ENCODE measurements at regions not wholly inside any gene's neighbourhood (a gene's known extent, or its start where the extent isn't known, plus 50 kb on each side); places are given as distances from the start of the nearest gene placed in this dataset.

DNA sequence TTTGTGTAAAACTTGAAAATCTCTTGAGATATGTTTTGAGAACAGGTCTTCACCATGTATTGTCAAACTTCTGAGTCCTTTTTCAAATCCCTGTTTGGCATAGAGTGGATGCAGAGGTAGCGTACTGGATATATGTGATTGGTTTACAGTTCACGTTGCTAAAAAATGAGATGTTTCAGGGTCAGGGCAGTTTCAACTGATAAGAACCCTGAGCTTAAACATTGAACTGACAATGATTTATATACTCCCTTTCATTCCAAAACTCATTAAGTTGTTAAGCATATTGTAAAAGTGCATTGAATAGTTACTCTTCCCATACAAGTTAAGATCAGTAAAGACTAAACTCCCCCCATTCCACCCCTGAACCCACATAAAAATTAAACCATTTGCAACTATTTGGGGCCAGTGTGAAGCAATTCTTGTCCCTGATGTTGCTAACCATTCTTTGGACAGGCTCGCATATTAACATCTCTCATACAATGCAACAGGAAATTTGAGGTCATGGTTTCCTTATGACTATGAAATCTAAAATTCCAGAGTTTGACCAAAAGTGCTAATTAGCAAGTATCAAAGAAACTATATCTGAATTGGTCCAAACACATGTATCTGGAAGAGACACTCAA, 470.9 kb upstream of the ACVR2A start:
- Histone ChIP-seq H3K36me3 (ENCODE audit: control insufficient read depth in 4 of 4, insufficient read depth in 4 of 4, low read length in 3 of 4) (no peaks in the 10 kb centered on the region), H3K27ac (ENCODE audit: insufficient read depth in 1 of 2, low read depth in 1 of 2, low read length in 2 of 2, poor library complexity in 1 of 2, severe bottlenecking in 2 of 2) (no peak overlapping the region), H3K4me1 (ENCODE audit: control extremely low read depth in 1 of 4, control insufficient read depth in 4 of 4, insufficient read depth in 4 of 4, low read length in 3 of 4) (peaks cover 0 to 4% (median 0%) of the 10 kb centered on the region in 4 experiments), H3K4me3 (ENCODE audit: control insufficient read depth in 1 of 7, extremely low read depth in 1 of 7, insufficient read depth in 4 of 7, low read depth in 2 of 7, low read length in 6 of 7) (no peak overlapping the region), H3K9me3 (ENCODE audit: control extremely low read depth in 1 of 5, control insufficient read depth in 4 of 5, insufficient read depth in 2 of 5, low read depth in 1 of 5, low read length in 4 of 5) (no peaks in the 10 kb centered on the region), H3K27me3 (replicated peaks in 2 of 5; ENCODE audit: control insufficient read depth in 4 of 5, insufficient read depth in 5 of 5, low read length in 4 of 5) (no peaks in the 10 kb centered on the region)
- DNase-seq = no peak
- ChIA-PET POLR2A (no interaction called here), CTCF (no interaction called here)
- WGBS (ENCODE audit: insufficient coverage) = 17% methylated on average over 1 of the region's 3 CpGs

DNA sequence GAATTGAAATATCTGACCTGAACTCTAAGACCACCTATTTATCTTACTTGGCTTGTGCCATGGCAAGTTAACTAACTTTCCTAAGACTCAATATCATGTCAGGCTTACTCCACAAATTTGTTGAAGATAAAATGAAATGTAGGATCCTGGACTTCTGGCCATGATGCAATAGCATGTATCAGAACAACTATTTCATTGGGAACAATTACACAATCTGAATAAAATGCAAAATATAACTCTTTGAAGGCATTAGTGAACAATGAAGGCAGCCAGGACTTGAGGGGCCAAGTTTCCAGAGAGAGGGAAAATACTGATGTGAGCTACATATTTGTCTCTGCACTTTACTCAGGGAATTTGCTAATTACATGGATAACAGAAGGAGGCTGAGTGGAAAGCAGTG, 476.5 kb upstream of the ACVR2A start:
- no peaks in the 10 kb centered on the region for H3K36me3 ChIP-seq (ENCODE audit: control insufficient read depth in 4 of 4, insufficient read depth in 4 of 4, low read length in 3 of 4)
- no peak for DNase-seq
- H3K27ac ChIP-seq (ENCODE audit: insufficient read depth in 1 of 2, low read depth in 1 of 2, low read length in 2 of 2, poor library complexity in 1 of 2, severe bottlenecking in 2 of 2) = no peak overlapping the region
- ChIA-PET POLR2A (no interaction called here), CTCF (no interaction called here)
- peaks cover 0 to 4% (median 0%) of the 10 kb centered on the region in 4 experiments for H3K4me1 ChIP-seq (ENCODE audit: control extremely low read depth in 1 of 4, control insufficient read depth in 4 of 4, insufficient read depth in 4 of 4, low read length in 3 of 4)
- no peak overlapping the region for H3K4me3 ChIP-seq (ENCODE audit: control insufficient read depth in 1 of 7, extremely low read depth in 1 of 7, insufficient read depth in 4 of 7, low read depth in 2 of 7, low read length in 6 of 7)
- no peaks in the 10 kb centered on the region for H3K9me3 ChIP-seq (ENCODE audit: control extremely low read depth in 1 of 5, control insufficient read depth in 4 of 5, insufficient read depth in 2 of 5, low read depth in 1 of 5, low read length in 4 of 5)
- H3K27me3 ChIP-seq (replicated peaks in 2 of 5; ENCODE audit: control insufficient read depth in 4 of 5, insufficient read depth in 5 of 5, low read length in 4 of 5) = no peaks in the 10 kb centered on the region

DNA sequence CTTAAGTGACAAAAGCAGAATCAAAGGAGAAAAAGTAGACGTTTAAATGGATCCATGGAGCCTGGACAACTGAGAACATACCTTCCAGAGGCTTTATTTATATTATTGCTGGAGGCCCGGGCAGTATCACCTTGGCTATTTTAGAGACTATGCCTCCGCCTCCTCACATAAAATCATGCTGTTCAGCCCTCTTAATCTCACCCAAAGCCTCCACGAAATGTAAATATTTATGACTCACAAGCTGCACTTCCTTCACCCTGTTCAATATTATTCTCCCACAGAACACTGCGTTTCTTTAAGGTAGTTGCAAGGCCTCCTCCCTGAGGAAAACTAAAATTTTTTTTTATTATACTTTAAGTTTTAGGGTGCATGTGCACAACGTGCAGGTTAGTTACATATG, 478.6 kb upstream of the ACVR2A start:
- ChIA-PET CTCF (no interaction called here), POLR2A (no interaction called here)
- no peaks in the 10 kb centered on the region for H3K36me3 ChIP-seq (ENCODE audit: control insufficient read depth in 4 of 4, insufficient read depth in 4 of 4, low read length in 3 of 4)

DNA sequence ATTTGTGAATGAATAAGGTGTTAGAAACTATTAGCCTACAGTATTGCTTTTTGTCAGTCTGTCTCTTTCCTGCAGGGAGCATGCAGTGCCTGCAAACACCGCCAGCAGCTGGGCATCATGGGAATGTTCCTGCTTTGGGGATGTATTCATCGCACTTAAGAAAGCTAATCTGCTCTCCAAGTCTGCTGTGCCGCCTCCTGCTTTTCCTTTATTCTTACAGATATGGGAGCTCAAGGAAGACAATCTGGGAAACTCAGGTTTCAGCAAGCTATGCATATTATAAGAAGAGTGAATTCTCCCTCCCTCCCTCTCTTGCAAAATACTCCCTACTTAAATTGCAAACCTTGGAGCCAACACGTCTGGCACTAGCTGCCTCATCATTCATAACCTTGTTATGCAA, 479.2 kb upstream of the ACVR2A start:
- Histone ChIP-seq H3K27me3 (replicated peaks in 2 of 5; ENCODE audit: control insufficient read depth in 4 of 5, insufficient read depth in 5 of 5, low read length in 4 of 5) (no peaks in the 10 kb centered on the region), H3K36me3 (ENCODE audit: control insufficient read depth in 4 of 4, insufficient read depth in 4 of 4, low read length in 3 of 4) (no peaks in the 10 kb centered on the region), H3K9me3 (ENCODE audit: control extremely low read depth in 1 of 5, control insufficient read depth in 4 of 5, insufficient read depth in 2 of 5, low read depth in 1 of 5, low read length in 4 of 5) (no peaks in the 10 kb centered on the region), H3K27ac (ENCODE audit: insufficient read depth in 1 of 2, low read depth in 1 of 2, low read length in 2 of 2, poor library complexity in 1 of 2, severe bottlenecking in 2 of 2) (no peak overlapping the region), H3K4me1 (ENCODE audit: control extremely low read depth in 1 of 4, control insufficient read depth in 4 of 4, insufficient read depth in 4 of 4, low read length in 3 of 4) (peaks cover 0 to 4% (median 0%) of the 10 kb centered on the region in 4 experiments), H3K4me3 (ENCODE audit: control insufficient read depth in 1 of 7, extremely low read depth in 1 of 7, insufficient read depth in 4 of 7, low read depth in 2 of 7, low read length in 6 of 7) (no peak overlapping the region)
- no peak for DNase-seq
- ChIA-PET POLR2A (no interaction called here), CTCF (no interaction called here)
- 100% methylated on average over 1 of the region's 4 CpGs for WGBS (ENCODE audit: insufficient coverage)

More for the DNA sequence above, 478.6 kb upstream of the ACVR2A start:
- Histone ChIP-seq H3K27ac (ENCODE audit: insufficient read depth in 1 of 2, low read depth in 1 of 2, low read length in 2 of 2, poor library complexity in 1 of 2, severe bottlenecking in 2 of 2) (no peak overlapping the region), H3K4me3 (ENCODE audit: control insufficient read depth in 1 of 7, extremely low read depth in 1 of 7, insufficient read depth in 4 of 7, low read depth in 2 of 7, low read length in 6 of 7) (no peak overlapping the region), H3K4me1 (ENCODE audit: control extremely low read depth in 1 of 4, control insufficient read depth in 4 of 4, insufficient read depth in 4 of 4, low read length in 3 of 4) (peaks cover 0 to 4% (median 0%) of the 10 kb centered on the region in 4 experiments), H3K9me3 (ENCODE audit: control extremely low read depth in 1 of 5, control insufficient read depth in 4 of 5, insufficient read depth in 2 of 5, low read depth in 1 of 5, low read length in 4 of 5) (no peaks in the 10 kb centered on the region), H3K27me3 (replicated peaks in 2 of 5; ENCODE audit: control insufficient read depth in 4 of 5, insufficient read depth in 5 of 5, low read length in 4 of 5) (no peaks in the 10 kb centered on the region)
- 100% methylated on average over 4 of the region's 6 CpGs for WGBS (ENCODE audit: insufficient coverage)
- DNase-seq = no peak

DNA sequence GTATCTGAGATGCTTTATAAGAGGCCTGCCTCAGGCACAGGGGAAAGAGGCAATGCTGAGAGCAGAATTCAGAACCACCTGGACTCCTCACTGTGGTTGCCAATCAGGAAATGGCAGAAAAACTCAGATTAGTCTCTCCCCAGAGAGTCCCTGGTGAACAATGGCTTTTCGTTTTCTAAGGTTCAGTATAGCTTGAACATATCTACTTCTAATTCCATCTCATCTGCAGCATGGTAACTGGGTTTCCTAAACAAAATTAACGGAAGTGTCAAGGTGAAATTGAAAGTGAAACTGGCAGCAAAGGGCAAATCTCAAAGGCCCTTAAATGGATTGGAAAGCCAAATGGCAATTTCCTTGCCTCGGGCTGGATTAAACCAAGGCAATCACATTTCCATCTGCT, 480.2 kb upstream of the ACVR2A start:
- Histone ChIP-seq H3K36me3 (ENCODE audit: control insufficient read depth in 4 of 4, insufficient read depth in 4 of 4, low read length in 3 of 4) (no peaks in the 10 kb centered on the region), H3K4me3 (ENCODE audit: control insufficient read depth in 1 of 7, extremely low read depth in 1 of 7, insufficient read depth in 4 of 7, low read depth in 2 of 7, low read length in 6 of 7) (no peak overlapping the region), H3K4me1 (ENCODE audit: control extremely low read depth in 1 of 4, control insufficient read depth in 4 of 4, insufficient read depth in 4 of 4, low read length in 3 of 4) (peaks cover 0 to 4% (median 0%) of the 10 kb centered on the region in 4 experiments), H3K27me3 (replicated peaks in 2 of 5; ENCODE audit: control insufficient read depth in 4 of 5, insufficient read depth in 5 of 5, low read length in 4 of 5) (no peaks in the 10 kb centered on the region), H3K27ac (ENCODE audit: insufficient read depth in 1 of 2, low read depth in 1 of 2, low read length in 2 of 2, poor library complexity in 1 of 2, severe bottlenecking in 2 of 2) (no peak overlapping the region), H3K9me3 (ENCODE audit: control extremely low read depth in 1 of 5, control insufficient read depth in 4 of 5, insufficient read depth in 2 of 5, low read depth in 1 of 5, low read length in 4 of 5) (no peaks in the 10 kb centered on the region)
- WGBS (ENCODE audit: insufficient coverage) = no CpG with 5 or more reads among the region's 3 CpGs
- POLR2A ChIA-PET = no interaction called here
- CTCF ChIA-PET = no interaction called here
- peak in 2 of 3 donors; percentile 38 to 44 for DNase-seq

DNA sequence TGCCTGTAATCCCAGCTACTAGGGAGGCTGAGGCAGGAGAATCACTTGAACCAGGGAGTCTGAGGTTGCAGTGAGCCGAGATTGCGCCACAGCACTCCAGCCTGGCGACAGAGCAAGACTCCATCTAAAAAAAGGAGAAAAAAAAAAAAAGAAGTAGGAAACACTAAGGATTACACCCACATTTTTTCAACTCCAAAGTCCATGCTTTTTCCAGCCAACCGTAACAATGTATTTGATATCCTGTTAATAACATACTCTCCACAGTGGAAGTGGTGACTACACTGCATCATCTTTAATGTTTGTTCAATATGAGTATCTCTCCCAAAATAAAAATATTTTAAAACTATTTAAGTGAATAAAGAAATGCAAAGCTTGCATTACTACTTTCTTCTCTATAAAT, 481.6 kb upstream of the ACVR2A start:
- H3K4me1 ChIP-seq (ENCODE audit: control extremely low read depth in 1 of 4, control insufficient read depth in 4 of 4, insufficient read depth in 4 of 4, low read length in 3 of 4) = peaks cover 0 to 4% (median 0%) of the 10 kb centered on the region in 4 experiments
- WGBS (ENCODE audit: insufficient coverage) = no CpG with 5 or more reads among the region's 4 CpGs
- H3K4me3 ChIP-seq (ENCODE audit: control insufficient read depth in 1 of 7, extremely low read depth in 1 of 7, insufficient read depth in 4 of 7, low read depth in 2 of 7, low read length in 6 of 7) = no peak overlapping the region
- ChIA-PET CTCF (no interaction called here), POLR2A (no interaction called here)
- DNase-seq = no peak
- no peaks in the 10 kb centered on the region for H3K9me3 ChIP-seq (ENCODE audit: control extremely low read depth in 1 of 5, control insufficient read depth in 4 of 5, insufficient read depth in 2 of 5, low read depth in 1 of 5, low read length in 4 of 5)
- H3K27me3 ChIP-seq (replicated peaks in 2 of 5; ENCODE audit: control insufficient read depth in 4 of 5, insufficient read depth in 5 of 5, low read length in 4 of 5) = no peaks in the 10 kb centered on the region
- no peak overlapping the region for H3K27ac ChIP-seq (ENCODE audit: insufficient read depth in 1 of 2, low read depth in 1 of 2, low read length in 2 of 2, poor library complexity in 1 of 2, severe bottlenecking in 2 of 2)
- H3K36me3 ChIP-seq (ENCODE audit: control insufficient read depth in 4 of 4, insufficient read depth in 4 of 4, low read length in 3 of 4) = no peaks in the 10 kb centered on the region

DNA sequence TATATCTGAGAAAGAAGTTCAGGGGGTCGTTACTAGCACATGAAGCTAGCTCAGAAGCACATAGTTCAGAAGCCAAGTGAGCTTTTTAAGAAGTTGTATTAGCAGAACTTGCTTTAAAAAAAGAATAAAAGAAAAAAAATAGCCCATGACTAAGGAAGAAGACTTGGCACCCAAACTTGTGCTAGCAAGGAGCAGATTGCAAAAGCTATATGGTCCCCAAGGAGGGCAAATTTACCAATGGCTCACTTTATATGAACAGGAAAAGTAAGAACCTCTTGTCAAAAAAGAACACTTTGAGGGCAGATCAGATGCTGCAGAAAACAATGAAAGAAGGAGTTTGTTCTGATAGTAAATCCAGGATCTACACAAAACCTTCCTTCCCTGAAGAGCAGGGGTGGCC, 486.5 kb upstream of the ACVR2A start:
- no CpG with 5 or more reads among the region's 1 CpG for WGBS (ENCODE audit: insufficient coverage)
- Histone ChIP-seq H3K27ac (ENCODE audit: insufficient read depth in 1 of 2, low read depth in 1 of 2, low read length in 2 of 2, poor library complexity in 1 of 2, severe bottlenecking in 2 of 2) (no peak overlapping the region), H3K9me3 (ENCODE audit: control extremely low read depth in 1 of 5, control insufficient read depth in 4 of 5, insufficient read depth in 2 of 5, low read depth in 1 of 5, low read length in 4 of 5) (no peaks in the 10 kb centered on the region), H3K4me1 (ENCODE audit: control extremely low read depth in 1 of 4, control insufficient read depth in 4 of 4, insufficient read depth in 4 of 4, low read length in 3 of 4) (no peaks in the 10 kb centered on the region), H3K27me3 (replicated peaks in 2 of 5; ENCODE audit: control insufficient read depth in 4 of 5, insufficient read depth in 5 of 5, low read length in 4 of 5) (no peaks in the 10 kb centered on the region), H3K4me3 (ENCODE audit: control insufficient read depth in 1 of 7, extremely low read depth in 1 of 7, insufficient read depth in 4 of 7, low read depth in 2 of 7, low read length in 6 of 7) (no peak overlapping the region), H3K36me3 (ENCODE audit: control insufficient read depth in 4 of 4, insufficient read depth in 4 of 4, low read length in 3 of 4) (no peaks in the 10 kb centered on the region)
- ChIA-PET POLR2A (no interaction called here), CTCF (interaction anchor here (1.0 kb wide), 1 partner anchor 19 kb away, joined by 3 read pairs; no protein-coding TSS in a partner anchor)
- no peak for DNase-seq

Measured in common myeloid progenitor, CD34-positive (primary cell).